Stimulated activated naive CD8-positive, alpha-beta T cell treated with anti-CD3 and anti-CD28 coated beads, Interleukin-15, Interleukin-2, amounts not matched to agents 100 U/mL and 50 U/mL, for 24 hours (primary cell): ENCODE measurements at regions not wholly inside any gene's neighbourhood (a gene's known extent, or its start where the extent isn't known, plus 50 kb on each side); places are given as distances from the start of the nearest gene placed in this dataset.
"Not testable (repeated sequence)": the region's sequence is repeated elsewhere in the genome, so short reads cannot be mapped to it uniquely, and the experiment has no call there.

Source experiments
- ATAC-seq: fragments of 150-1000 bp; cut with Tn5 transposase; one replicate; pipeline ENCODE4 v1.10.0; 2021
- DNase-seq: peaks from one replicate; pipeline ENCODE4 v3.0.0; 2021

DNA sequence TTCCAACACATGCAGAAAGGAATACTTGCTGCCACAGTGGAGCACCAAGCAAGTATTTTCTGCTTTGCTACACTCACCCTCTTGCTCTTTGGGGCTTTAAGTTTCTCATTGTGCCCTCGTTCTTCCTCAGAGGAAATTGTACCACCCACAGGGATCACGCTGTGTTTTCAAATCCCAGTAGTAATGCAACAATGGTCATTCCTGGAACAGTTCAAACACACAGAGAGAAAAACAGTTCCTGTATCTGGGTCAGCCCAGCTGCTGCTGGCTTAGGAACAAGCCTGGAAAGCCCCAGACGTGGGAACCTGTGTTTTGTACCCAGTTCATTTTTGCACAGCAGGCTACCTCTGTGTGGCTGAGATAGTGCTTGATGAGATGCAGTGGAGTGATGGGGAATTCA, 907.8 kb downstream of the STPG2 start:
- ATAC-seq: no peak
- DNase-seq: no peak

DNA sequence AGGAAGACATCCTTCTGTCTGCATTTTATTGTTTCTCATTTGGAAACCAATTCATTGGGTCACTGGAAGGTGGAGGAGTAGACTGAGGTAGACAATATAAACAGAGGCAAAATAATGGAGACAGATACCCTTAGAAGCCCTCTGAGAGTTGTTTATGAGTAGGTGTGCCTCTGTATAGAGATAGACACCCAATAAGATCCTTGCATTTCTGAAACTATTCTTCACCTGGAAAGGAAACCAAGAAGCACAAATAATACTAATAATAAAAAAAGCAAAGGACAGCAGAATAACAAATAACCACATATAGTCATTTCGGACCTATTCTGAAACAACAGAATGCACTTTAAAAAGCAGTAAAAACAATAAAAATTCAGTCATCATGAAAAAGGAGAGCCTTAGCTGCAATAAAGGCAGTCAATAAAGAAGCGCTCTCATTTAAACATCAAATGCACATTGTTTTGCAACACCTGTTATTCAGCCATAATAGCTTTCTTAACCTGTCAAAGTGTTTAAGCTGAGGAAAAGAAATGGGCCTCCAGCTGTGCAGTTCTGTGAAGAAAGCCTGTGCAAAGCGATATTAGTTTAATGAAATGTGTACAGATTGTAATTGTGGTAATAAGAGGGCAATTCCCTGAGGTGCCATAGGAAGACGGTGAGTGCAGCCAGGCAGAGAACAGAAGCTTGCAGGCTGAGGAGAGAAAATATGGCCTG, 904.2 kb downstream of the STPG2 start:
- DNase-seq (no peak), ATAC-seq (no peak)

DNA sequence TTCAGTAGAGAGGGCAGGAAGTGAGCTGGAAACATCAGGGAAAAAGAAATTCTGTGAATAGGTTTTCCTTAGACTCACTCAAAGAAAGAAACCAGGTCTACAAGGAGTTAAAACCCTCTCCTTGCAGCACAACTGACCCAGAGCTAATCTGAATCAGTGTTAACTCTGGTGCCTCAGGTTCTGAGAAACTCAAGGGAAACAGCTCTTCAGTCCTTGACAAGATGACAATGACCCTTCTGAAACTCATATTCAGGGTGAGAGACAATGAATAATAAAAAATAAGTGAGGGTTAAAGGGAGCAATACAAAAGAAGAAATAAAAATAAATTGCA, 903.6 kb downstream of the STPG2 start:
- DNase-seq: no peak
- ATAC-seq: no peak

DNA sequence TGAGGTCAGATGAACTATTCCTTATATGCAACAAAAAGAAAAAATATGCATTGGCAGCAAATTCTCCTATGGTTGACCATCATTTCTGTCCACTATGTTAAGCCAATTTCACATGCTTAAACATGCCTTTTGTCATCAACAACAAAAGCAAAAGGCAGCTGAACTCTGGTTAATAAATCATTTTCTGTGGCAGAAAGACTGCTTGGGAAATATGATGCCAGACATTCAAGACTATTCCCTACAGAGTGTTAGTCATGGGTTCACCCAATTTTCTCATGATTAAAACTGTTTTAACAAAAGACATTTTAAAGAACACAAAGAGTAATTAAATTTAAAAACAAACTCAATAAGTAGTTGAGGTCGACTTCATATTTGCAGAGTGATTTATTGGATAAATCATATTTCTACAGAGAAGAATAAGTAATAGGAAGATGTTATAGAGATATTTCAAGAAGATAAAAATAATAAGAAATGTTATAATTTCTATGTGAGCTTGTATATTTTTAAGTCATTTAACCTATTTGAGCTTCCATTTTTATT, 890.6 kb downstream of the STPG2 start:
- ATAC-seq (no peak), DNase-seq (no peak)

DNA sequence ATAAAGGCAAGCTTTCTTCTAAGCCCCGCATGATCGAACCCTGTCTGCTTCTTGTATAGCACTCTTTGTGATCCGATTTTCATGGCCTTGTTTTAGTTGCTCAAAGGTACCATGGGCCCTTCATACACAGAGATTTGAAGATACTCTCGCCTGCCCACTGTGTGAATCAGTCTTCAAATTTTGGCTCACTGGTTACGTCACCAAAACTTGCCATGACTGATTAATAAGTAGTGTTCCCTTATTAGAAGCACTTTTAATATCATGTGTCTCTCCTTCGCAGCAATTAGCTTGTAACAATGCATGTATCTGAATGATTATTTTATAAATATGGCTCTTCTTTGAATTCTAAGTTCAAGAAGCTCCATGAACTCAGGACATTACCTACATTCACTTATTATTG, 880.5 kb downstream of the STPG2 start:
- no peak for DNase-seq
- ATAC-seq: no peak

DNA sequence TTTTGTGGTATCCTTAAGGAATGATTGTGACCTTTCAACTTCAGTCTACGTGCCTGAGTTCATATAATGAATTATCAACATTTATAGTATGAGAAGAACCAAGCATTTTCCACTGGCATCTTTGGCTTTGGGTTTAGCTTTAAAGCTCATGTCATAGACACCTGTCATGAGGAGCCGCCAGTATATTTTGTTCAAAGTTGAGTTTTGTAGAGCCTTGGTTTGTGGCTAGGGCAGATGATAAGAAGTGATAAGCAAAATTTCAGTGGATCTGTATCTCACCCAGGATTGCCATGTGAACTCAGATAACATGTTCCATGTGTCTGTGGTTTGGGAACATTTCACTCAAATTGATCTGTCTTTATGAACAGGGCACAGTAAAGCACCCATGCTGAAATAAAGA, 873.2 kb downstream of the STPG2 start:
- no peak for DNase-seq
- ATAC-seq: no peak

DNA sequence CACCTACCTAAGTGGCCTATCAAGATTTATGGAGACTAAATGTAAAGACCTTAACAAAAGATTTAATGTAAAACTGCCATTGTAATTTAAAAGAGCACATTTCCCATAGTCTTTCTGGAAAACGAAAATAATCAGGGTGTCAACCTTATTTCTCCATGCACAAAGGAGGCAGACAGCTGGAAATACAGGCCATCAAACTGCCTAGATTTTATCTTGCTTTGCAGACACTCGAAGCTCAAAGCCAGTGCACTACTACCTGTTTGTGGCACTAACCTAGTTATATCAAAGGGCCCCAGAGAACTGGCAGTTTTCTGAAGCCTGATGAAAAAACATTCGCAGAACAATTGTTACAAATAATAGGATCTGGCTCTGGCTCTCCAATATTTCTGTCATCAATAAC, 863.9 kb downstream of the STPG2 start:
- no peak for ATAC-seq
- DNase-seq: no peak

DNA sequence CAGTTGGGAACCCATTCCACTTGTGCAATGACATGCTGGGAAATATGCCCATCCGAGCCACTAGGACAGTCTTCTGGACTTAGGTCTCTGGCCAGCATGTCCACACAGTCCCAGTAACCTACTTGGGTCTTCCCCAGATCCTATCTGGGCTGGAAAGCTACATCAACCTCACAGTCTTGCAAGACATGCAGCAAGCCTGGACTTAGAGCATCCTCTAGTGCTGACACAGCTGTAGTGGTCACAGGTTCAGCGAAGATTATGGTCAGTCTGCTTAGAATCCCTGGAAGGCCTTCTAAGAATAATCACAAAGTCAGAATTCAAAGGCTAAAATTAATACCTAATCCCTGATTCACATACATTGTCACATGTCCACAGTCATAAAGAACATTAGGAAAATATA, 842.7 kb downstream of the STPG2 start:
- DNase-seq (no peak), ATAC-seq (no peak)

DNA sequence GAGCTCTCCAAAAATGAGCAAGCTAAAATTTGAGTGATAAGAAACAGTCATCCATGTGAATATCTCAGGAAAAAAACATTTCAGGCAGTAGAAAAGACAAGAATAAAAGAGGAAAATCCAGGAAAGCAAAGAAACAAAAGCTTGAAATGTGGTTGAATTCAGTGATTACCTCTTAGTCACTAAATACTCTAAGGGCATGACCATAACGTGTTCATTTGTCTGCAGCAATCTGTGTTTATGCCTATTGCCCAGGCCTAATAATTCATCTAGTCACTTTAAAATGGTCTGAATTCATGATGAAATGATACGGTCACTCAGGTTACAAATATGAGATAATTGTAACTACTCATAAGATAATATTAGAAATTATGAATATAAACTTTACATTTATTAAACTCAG, 837.9 kb downstream of the STPG2 start:
- no peak for DNase-seq
- no peak for ATAC-seq

DNA sequence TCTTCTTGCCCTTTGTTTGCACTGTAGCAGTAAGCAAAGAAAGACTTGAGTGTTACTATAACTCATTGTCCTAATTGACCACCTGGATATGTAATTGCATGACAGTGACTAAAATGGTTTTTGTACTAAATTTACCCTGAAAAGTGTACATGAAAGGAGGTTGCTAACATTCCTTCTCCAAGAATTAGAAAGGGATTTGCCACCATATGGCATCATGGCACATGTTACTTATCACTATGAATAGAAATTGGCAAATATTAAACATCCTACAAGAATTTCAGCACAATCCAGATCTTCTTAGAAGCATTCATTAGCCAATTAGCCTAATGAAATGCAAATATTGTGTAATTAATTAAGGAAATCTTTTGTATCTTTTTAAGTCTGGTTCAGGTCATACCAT, 834.2 kb downstream of the STPG2 start:
- ATAC-seq: no peak
- DNase-seq: no peak

DNA sequence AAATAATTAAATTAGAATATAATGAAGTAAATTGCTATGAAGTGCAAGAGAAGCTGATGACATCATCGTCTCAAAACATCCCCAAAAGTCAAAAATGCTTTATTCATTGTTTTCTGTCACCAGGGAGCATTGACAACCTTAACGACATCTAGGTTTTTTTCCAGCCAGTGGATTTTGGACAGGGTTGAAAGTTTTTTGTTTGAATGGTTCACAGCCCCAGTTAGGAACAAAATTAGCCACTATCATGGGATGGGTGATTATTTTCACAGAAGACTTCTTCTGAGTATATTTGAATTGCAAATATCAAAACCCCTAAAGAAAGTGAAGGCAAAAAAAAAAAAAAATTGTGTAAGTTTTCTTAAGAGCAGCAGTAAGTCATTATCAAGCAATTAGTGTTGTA, 826.1 kb downstream of the STPG2 start:
- ATAC-seq (no peak), DNase-seq (no peak)

DNA sequence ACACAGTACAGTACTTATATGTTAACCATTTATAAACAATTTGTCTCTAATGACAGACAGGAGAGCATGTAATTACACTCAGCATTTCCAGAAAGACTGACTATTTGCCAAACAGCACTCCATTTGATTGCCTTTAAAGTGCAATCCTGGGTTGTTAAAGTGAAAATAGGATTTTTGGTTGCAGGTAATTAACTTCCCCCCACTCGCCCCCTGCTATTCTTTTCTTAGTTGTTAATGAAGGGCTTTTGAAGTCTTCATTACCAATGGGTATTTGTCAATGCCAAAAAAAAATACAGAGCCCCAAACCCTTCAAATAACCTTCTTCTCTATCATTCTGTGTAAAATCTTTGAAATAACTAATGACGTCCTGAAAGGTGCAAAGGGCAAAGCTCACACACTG, 825.6 kb downstream of the STPG2 start:
- ATAC-seq: no peak

DNA sequence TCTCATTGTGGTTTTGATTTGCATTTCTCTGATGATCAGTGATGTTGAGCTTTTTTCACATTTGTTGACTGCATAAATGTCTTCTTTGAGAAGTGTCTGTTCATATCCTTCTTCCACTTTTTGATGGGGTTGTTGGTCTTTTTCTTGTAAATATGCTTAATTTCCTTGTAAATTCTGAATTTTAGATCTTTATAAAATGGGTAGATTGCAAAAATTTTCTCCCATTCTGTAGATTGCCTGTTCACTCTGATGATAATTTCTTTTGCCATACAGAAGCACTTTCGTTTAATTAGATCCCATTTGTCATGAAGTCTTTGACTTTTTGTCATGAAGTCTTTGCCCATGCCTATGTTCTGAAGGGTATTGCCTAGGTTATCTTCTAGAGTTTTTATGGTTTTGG, 817.5 kb downstream of the STPG2 start:
- ATAC-seq, DNase-seq: not testable (repeated sequence)

More for the DNA sequence above, 825.6 kb downstream of the STPG2 start:
- no peak for DNase-seq

DNA sequence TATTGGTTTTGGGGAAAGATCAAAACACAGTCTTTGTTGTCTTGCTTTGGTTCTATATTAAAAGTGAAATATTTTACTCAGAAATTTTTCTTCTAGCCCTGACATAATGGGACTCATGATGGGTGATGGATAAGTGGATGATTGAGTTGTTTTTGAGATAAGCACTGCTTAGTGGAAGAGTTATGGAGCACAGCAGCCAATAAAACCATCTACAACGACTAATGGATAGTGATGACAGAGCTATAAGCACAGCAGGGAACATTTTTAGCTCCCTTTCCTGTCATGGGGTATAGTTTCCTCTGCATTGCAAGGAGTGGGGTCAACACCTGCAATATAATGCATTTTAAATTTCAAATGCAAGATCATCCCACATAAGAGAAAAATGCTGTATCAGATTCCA, 812.4 kb downstream of the STPG2 start:
- no peak for ATAC-seq

DNA sequence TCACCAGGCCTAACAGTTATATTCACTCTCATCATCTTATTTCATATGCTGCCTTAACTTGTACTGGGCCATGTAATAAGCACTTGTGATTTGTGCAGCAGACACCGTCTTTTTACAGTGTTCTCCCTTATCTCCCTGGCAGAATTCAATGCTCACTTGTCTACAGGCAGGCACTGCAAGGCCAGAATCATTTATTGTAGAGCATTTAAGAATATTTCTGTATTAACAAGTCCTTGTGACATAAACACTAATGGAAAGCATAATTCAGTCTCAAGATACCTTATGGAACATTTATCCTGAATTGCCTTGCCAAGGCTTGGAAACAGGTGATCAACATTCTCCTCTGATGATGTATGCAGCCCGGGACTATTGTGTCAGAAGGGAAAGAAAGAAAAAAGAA, 808.9 kb downstream of the STPG2 start:
- DNase-seq (no peak), ATAC-seq (no peak)

More for the DNA sequence above, 812.4 kb downstream of the STPG2 start:
- no peak for DNase-seq

DNA sequence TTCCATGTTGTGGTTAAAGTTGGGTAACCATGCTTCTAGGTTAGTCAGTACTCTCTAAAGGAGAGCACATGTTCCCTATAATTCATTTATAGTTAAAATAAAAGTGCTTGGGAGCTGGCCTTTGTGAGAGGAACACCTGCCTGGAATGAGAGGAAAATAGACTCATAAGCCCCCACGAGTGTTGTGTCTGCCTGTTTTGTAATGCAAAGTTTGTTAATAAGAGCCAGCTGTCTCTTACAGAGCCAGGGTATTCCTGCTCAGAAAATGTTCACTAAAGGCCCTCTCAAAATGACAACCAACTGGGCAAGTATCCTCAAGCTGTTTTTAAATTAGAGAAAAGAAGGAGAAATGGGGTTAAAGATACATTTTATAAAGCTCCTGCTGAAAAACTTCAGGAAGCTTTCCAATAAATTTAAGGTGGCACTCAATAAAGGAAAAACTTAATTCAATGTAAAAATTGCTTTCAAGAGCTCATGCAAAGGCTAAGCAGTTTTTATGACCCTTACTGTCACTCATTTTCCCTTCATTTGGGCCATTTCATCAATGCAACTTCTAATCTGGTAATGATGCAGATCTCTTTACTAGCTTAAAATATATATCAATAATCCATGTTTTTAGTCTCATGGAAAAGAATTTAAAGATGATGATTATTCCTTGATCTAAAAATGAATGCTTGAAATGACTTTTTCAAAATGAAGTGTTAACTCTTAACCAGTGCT, 793.6 kb downstream of the STPG2 start:
- no peak for ATAC-seq
- DNase-seq: no peak

DNA sequence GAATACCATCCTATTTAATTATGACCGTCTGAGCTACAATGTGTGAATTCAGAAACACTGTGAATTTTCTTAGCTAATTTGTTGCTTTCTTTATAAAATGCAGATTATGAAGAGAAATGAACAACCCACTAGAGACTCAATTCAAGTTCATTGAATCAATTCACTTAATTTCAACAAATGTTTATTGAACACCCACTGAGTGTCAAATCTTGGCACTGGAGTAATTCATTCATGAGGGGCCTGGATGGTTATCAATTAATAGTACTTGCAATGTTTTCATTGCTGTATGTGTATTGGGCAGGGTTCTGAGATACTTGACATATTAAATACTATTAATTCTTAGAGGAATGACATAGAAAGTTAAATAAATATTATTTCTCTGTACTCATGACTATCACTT, 789.4 kb downstream of the STPG2 start:
- ATAC-seq: no peak

DNA sequence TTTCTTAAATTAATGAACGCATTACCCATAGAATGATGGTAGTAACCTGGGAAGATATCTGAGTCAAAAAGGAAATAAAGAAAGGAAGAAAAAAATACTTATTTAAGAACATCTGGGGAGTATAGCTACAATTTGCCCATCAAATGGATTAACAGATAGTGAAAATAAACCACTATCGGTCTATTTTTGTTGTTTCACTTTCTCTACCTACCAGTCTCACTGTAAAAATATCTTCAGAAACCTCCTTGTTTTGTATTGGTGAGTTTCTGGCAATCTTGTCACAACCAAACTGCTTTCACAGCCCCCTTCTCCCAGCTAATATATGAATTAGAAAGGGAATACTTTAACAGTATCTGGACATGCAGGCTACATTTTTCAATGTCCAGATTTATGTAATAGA, 783.5 kb downstream of the STPG2 start:
- no peak for ATAC-seq
- DNase-seq: no peak

More for the DNA sequence above, 789.4 kb downstream of the STPG2 start:
- no peak for DNase-seq

DNA sequence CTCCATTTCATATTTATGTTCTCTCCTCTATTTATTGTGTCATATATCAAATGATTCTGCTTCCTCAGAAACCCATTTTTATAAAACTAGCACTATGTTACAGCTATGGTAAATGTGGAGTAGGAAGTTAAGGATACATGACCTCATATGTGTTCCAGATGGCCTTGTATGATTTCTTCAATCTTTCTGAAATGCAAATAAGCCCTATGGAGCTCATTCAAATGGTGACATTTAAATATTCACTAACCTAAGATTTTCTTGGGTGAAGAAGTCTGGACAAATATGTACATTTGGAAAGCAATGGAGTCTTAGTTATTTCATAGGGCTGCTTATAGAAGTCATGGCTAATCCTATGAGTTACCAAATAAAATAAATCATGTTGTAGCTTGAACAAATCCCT, 782.5 kb downstream of the STPG2 start:
- ATAC-seq: no peak
- DNase-seq: no peak

DNA sequence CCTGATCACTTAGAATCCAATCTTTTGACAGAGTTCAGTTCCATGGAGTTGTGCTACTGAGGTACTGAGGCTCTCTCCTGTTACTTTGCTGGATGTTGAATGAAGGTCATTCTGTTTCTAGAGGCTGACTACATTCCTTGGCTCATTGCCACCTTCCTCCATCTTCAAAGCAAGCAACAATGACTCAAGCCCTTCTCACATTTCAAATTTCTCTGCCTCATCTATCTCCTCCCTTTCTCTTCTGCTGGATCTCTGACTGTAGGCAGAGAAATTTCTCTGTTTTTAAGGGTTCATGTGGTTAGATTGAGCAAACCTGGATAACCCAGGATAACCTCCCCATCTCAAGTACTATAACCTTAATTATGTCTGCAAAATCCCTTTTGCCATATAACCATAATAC, 775.4 kb downstream of the STPG2 start:
- ATAC-seq (no peak), DNase-seq (no peak)

DNA sequence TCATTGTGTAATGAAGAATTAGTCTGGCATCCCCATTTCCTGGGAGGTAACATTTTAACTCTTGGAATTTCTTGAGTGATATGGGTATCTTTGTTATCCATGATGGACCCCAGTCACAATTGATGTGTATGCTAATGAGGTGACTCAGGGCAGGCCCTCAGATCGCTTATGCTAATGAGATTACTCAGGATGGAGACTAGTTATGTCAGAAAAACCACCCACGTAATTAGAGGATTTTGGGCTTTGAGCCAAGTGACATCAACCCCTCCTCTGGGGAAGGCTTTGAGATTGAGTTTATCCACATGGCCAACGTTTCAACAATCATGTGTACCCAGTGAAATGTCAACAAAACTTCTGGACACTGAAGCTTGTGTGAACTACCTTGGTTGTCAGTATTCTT, 772.7 kb downstream of the STPG2 start:
- no peak for ATAC-seq

DNA sequence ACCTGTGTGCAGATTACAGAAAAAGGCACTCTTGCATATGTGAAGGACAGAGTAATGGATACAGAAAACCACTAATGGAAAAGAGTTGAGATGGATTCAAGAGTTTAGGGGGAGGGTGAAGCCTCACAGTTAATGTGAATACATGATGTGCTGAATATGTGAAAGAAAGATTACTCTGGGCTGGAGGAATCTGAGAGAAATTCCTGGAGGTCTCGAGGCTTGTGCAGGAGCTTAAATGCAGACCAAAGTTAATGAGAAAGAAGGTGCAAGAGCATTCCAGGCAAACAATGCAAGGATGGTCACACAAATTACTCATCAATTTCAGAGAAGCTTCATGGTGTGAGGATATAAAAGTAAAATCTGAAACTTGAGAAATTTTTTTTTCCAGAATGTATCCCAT, 768.8 kb downstream of the STPG2 start:
- ATAC-seq (no peak), DNase-seq (no peak)

More for the DNA sequence above, 772.7 kb downstream of the STPG2 start:
- no peak for DNase-seq

DNA sequence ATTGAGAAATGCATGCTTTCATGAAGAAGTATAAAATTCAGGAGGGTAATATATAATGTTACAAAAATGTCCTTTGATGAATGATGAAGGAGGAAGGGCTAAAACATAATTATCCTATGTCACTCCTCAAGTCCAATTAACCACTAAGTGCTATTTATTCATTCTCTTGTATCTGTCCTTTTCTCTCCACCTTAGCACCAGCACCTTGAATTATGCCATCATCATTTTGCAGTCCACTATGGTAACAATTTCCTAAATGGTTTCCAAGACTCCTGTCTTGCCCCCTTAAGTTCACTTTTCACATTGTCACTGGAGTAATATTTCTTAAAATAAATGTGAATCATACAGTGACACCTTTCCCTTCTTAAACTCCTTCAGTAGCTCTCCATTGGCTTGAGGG, 756.3 kb downstream of the STPG2 start:
- DNase-seq (no peak), ATAC-seq (no peak)

DNA sequence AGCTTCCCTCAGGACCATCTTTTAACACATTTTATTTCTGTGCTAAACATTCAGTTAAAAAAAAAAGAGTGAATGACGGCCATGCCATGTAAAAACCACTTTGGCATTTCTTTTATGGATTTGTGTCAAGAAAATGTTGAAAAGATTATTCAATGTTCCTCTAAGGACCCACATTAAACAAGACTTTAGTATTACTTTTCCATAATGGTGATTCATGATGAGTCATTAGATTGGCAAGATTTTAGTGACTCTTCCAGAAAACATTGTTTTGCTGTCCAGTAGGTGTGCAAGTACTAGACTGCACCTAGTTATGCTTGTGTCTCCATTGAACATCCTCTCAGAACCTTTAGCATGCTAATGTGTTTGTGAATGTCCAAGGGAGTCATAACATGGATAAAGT, 748.6 kb downstream of the STPG2 start:
- ATAC-seq (no peak), DNase-seq (no peak)
